Fibroblast of mammary gland (primary cell): ENCODE measurements at regions not wholly inside any gene's neighbourhood (a gene's known extent, or its start where the extent isn't known, plus 50 kb on each side); places are given as distances from the start of the nearest gene placed in this dataset.

ENCODE experiments used
- DNase-seq: peaks from one replicate; pipeline ENCODE4 v3.0.0-alpha.2; 2010; ENCODE audit warnings: low read depth
- H3K4me3 ChIP-seq: 2 replicates; pipeline ENCODE4 v1.5.1; 2011; ENCODE audit warnings: low read depth, mild to moderate bottlenecking, low read length, moderate library complexity; ENCODE audit not compliant: control insufficient read depth
- TF ChIP-seq, protein P1 (sequence below): conservative IDR thresholded peaks from 2 replicates; pipeline ENCODE4 v1.5.1; 2011; ENCODE audit warnings: low read depth, low read length, inconsistent platforms; ENCODE audit not compliant: control insufficient read depth, insufficient read depth

DNA sequence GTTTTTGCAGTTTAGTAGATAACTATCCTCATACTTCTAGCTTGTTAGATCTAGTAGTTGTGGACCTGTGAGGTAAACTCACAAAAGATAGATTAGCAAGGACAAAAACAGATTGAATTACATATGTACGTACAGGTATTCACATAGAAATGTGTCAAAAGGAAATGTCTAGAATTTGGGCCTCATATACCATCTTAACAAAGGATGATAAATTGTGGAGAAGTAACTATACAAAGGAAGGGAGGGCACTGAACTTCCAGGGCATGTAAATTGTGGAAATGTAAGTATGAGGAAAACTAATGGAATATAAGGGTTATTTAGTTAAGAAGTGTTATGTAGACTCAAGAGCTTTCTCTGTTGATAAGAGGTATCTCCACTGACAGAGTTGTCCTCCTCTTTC lies 477.3 kb downstream of the KCNJ2 start:
- TF ChIP-seq, protein P1, sequence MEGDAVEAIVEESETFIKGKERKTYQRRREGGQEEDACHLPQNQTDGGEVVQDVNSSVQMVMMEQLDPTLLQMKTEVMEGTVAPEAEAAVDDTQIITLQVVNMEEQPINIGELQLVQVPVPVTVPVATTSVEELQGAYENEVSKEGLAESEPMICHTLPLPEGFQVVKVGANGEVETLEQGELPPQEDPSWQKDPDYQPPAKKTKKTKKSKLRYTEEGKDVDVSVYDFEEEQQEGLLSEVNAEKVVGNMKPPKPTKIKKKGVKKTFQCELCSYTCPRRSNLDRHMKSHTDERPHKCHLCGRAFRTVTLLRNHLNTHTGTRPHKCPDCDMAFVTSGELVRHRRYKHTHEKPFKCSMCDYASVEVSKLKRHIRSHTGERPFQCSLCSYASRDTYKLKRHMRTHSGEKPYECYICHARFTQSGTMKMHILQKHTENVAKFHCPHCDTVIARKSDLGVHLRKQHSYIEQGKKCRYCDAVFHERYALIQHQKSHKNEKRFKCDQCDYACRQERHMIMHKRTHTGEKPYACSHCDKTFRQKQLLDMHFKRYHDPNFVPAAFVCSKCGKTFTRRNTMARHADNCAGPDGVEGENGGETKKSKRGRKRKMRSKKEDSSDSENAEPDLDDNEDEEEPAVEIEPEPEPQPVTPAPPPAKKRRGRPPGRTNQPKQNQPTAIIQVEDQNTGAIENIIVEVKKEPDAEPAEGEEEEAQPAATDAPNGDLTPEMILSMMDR = no peak
- DNase-seq = no peak
- no peak overlapping the region for H3K4me3 ChIP-seq

DNA sequence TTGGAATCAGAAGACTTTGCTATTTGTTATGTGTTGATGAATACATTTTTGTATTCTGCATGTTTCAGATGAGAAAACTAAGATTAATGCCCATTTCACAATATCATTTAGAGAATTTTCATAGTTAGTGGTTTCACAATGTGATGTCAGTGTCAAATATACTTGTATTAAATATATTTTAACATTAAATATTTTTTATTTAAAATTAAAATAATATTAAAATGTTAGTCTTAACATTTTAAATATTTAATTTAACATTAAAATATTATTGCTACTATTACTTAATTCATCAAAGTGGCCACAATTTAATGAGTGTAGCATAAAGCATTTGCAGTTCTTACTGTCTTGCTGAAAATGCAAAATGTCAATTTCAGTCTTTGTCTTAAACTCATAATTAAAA lies 478.8 kb downstream of the KCNJ2 start:
- DNase-seq = no peak
- TF ChIP-seq, protein P1 = no peak
- no peak overlapping the region for H3K4me3 ChIP-seq

DNA sequence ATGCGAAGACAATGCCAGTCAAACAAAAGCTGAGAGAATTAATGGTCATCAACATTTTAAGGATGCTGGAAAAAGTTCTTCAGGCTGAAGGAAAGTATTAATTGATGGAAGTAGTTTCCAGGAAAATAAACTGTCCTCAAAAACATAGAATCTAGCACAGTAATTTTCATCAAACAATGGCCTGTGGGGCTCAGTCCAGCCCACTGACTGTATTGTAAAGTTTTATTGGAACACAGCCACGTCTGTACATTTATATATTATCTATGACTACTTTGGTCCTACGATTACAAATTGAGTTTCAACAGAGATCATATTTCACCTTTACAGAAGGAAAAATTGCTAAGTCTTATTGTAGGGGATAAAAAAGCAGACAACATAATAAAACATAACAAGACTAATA lies 484.5 kb downstream of the KCNJ2 start:
- DNase-seq = no peak
- H3K4me3 ChIP-seq = no peak overlapping the region
- TF ChIP-seq, protein P1 = no peak

DNA sequence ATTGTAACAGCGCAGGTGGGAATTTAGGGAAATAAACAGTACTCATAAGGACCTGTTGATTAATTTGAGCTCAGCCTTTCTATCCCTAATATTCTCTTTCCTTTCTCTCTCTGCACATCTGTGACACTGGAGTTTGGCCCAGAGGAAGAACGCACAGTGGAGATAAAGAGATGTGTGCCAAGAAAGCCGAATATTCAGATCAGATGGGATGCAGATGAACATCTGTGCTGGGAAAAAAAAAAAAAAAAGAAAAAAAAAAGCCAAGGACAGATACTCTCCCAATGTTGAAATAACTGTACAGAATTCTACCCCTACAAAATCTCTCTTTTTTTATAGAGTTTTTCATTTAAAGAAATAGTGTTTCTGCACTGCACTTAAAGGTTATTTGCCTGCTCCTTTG lies 485.4 kb downstream of the KCNJ2 start:
- DNase-seq = peak; percentile 2
- TF ChIP-seq, protein P1 = no peak
- H3K4me3 ChIP-seq = no peak overlapping the region

DNA sequence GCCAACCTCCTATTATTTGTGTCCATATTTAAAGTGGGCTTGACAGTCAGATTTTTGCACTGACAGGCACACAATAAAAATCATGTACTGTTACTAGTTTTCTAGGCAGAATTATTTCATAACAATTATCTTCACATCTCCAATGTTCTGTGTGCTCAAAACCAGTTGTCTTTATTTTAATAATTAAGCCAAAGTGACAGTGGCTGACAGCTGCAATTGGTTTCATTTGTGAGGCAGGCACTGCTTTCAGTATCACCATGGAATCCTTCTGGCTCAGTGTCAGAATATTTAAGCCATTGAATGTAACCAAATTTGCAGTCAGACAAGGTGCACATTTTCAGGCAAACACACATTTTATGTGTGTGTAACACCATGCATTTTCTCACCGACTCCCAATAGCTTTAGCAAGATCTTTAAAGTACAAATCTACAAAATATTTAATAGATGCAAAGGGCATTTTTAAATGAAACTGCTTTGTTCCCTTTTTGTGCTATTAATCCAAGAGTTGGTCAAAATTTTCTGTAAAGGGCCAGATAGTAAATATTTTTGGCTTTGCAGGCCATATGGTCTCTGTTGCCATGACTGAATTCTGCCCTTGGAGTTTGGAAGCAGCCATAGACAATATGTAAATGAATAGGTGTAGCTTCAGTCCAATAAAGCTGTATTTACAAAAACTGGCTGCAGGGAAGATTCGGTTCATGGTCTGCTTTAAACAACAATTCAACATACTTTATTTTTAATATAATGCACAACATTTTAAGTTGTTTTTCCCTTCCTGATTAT lies 486.0 kb downstream of the KCNJ2 start:
- no peak overlapping the region for H3K4me3 ChIP-seq
- no peak for DNase-seq
- TF ChIP-seq, protein P1 = no peak

DNA sequence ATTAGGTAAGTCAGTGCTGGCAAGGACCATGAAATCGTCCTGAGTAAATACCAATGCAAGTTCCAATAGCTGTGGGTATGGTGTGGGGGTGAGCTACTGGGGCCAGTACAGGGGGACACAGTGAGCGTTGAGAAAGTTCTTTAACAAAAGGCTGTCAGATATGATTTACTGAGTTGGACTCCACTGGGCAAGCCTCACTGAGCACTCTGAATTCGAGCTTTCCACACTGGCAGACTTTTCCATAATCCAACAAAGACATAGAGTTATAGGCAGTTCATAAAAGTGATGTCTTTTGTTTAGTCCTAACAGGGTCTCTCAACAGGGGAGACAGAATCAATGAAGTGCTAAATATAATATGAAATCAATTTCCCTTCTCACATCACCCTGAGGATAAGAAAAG lies 489.0 kb downstream of the KCNJ2 start:
- TF ChIP-seq, protein P1 = no peak
- H3K4me3 ChIP-seq = no peak overlapping the region
- no peak for DNase-seq
